ENCODE measurements at regions not wholly inside any gene's neighbourhood (a gene's known extent, or its start where the extent isn't known, plus 50 kb on each side); places are given as distances from the start of the nearest gene placed in this dataset.

DNA sequence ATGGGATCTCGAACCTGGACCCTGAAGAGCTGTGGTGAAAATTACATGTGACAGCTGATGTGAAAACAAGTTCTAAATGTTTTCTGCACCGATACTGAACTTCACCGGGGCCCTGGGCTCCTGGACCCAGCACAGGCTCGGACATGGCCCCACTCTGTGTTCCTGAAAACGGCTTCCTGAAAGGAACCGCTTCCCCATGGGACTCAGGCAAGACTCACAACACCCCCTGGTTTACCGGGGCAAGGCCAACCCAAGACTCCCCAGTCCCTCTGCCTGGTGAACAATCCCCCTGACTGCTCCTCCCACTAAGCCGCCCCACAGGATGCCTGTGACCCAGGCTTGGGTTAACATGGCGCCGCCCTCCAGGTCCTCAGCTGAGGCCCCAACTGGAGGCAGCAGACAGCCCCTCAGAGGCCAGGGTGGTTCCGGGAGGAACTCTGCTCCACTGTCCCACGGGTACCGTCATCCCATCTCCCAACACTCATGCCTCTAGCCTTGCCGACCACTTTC lies 124.5 kb upstream of the FOXD4L5 start:
- Histone ChIP-seq H2AFZ (ENCODE audit: low read length) (no peak overlapping the region), H3K4me3 (replicated peaks in 1 of 3; ENCODE audit: insufficient read depth in 1 of 3, low read depth in 2 of 3, low read length in 3 of 3) (no peak overlapping the region), H3K36me3 (replicated peaks in 1 of 2; ENCODE audit: control insufficient read depth in 1 of 2, insufficient read depth in 2 of 2, low read length in 2 of 2) (no peaks in the 10 kb centered on the region), H4K20me1 (ENCODE audit: insufficient read depth, low read length) (no peaks in the 10 kb centered on the region), H3K79me2 (ENCODE audit: insufficient read depth, low read length) (no peaks in the 10 kb centered on the region), H3K9ac (ENCODE audit: insufficient read depth, low read depth, low read length) (no peak overlapping the region), H3K27ac (ENCODE audit: extremely low read length, insufficient read depth, low read length) (no peak overlapping the region), H3K9me3 (ENCODE audit: low read length) (no peaks in the 10 kb centered on the region), H3K4me1 (ENCODE audit: insufficient read depth, low read length) (no peaks in the 10 kb centered on the region), H3K4me2 (ENCODE audit: low read depth, low read length) (no peak overlapping the region), H3K27me3 (ENCODE audit: control insufficient read depth in 1 of 2, insufficient read depth in 2 of 2, low read length in 2 of 2) (no peaks in the 10 kb centered on the region)
- ChIA-PET POLR2A (no interaction called here), CTCF (ENCODE audit: low intra/inter-chr PET ratio, low total read pairs) (no interaction called here)
- intact Hi-C loops (cut with micrococcal nuclease; ENCODE audit: unreplicated experiment), result no loop called here
- no TSS peak for BruUV-seq (replicated peaks)
- in situ Hi-C loops (cut with HindIII; ENCODE audit: extremely low pct_ligation_motif_present, low pct_unique_long_range_greater_than_20kb), result no loop called here
- no peak for DNase-seq (ENCODE audit: low spot score)
- no peak for FAIRE-seq
- WGBS (ENCODE audit: low lambda C conversion rate), result 10% methylated on average over 2 of the region's 14 CpGs
- ATAC-seq, result no peak
- no peak for TF ChIP-seq HNRNPK (IDR thresholded peaks at IDR 0.05; ENCODE audit: low read depth, low read length, poor library complexity, severe bottlenecking)
- no peak for TF ChIP-seq ZNF607 (CRISPR knock-in tag; IDR thresholded peaks at IDR 0.05; ENCODE audit: borderline replicate concordance)
- no peak for TF ChIP-seq SKI (IDR thresholded peaks at IDR 0.05; ENCODE audit: partially characterized antibody)
- no peak for TF ChIP-seq ZNF407 (CRISPR knock-in tag; IDR thresholded peaks at IDR 0.05; ENCODE audit: not compliant biosample characterization)
- TF ChIP-seq ZSCAN5A (CRISPR knock-in tag; IDR thresholded peaks at IDR 0.05; ENCODE audit: borderline replicate concordance), result no peak
- no peak for TF ChIP-seq KDM5B (CRISPR knock-in tag; IDR thresholded peaks at IDR 0.05; ENCODE audit: borderline replicate concordance)
- TF ChIP-seq ZNF570 (CRISPR knock-in tag; IDR thresholded peaks at IDR 0.05; ENCODE audit: borderline replicate concordance), result no peak
- no peak for TF ChIP-seq SALL1 (CRISPR knock-in tag; IDR thresholded peaks at IDR 0.05)
- no peak for TF ChIP-seq NFYC (CRISPR knock-in tag; IDR thresholded peaks at IDR 0.05)
- TF ChIP-seq HNRNPH1 (optimal IDR thresholded peaks at IDR 0.05; ENCODE audit: low read depth, low read length), result no peak
- TF ChIP-seq, protein P1, sequence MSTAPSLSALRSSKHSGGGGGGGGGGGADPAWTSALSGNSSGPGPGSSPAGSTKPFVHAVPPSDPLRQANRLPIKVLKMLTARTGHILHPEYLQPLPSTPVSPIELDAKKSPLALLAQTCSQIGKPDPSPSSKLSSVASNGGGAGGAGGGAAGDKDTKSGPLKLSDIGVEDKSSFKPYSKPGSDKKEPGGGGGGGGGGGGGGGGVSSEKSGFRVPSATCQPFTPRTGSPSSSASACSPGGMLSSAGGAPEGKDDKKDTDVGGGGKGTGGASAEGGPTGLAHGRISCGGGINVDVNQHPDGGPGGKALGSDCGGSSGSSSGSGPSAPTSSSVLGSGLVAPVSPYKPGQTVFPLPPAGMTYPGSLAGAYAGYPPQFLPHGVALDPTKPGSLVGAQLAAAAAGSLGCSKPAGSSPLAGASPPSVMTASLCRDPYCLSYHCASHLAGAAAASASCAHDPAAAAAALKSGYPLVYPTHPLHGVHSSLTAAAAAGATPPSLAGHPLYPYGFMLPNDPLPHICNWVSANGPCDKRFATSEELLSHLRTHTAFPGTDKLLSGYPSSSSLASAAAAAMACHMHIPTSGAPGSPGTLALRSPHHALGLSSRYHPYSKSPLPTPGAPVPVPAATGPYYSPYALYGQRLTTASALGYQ (CRISPR knock-in tag; IDR thresholded peaks at IDR 0.05), result no peak
- no peak for TF ChIP-seq SMARCE1 (IDR thresholded peaks at IDR 0.05; ENCODE audit: borderline replicate concordance)

Data from HepG2 (cell line).